ENCODE measurements at regions not wholly inside any gene's neighbourhood (a gene's known extent, or its start where the extent isn't known, plus 50 kb on each side); places are given as distances from the start of the nearest gene placed in this dataset.

GRCh38 chr4:13118633-13119032 lies 365.5 kb downstream of the RAB28 start:
- no peak for DNase-seq

GRCh38 chr4:13117185-13117584 lies 367.0 kb downstream of the RAB28 start:
- no peak for DNase-seq

- no peak for DNase-seq
Observed at GRCh38 chr4:13112030-13112429, 372.1 kb downstream of the RAB28 start.

GRCh38 chr4:13109536-13109935 lies 374.6 kb downstream of the RAB28 start:
- no peak for DNase-seq

GRCh38 chr4:13108096-13108495 lies 376.0 kb downstream of the RAB28 start:
- DNase-seq = no peak

GRCh38 chr4:13103382-13104015 lies 380.6 kb downstream of the RAB28 start:
- DNase-seq = no peak

- DNase-seq = no peak
Observed at GRCh38 chr4:13102092-13102742, 381.9 kb downstream of the RAB28 start.

GRCh38 chr4:13097971-13098370 lies 386.2 kb downstream of the RAB28 start:
- no peak for DNase-seq

- no peak for DNase-seq
Observed at GRCh38 chr4:13095722-13096121, 388.4 kb downstream of the RAB28 start.

GRCh38 chr4:13093170-13093569 lies 391.0 kb downstream of the RAB28 start:
- no peak for DNase-seq

- no peak for DNase-seq
Observed at GRCh38 chr4:13092702-13093101, 391.4 kb downstream of the RAB28 start.

- DNase-seq = no peak
Observed at GRCh38 chr4:13089659-13089998, 394.5 kb downstream of the RAB28 start.

- no peak for DNase-seq
Observed at GRCh38 chr4:13088726-13089658, 395.1 kb downstream of the RAB28 start.

- DNase-seq = no peak
Observed at GRCh38 chr4:13087041-13087440, 397.1 kb downstream of the RAB28 start.

- DNase-seq = no peak
Observed at GRCh38 chr4:13084210-13084609, 399.9 kb downstream of the RAB28 start.

GRCh38 chr4:13081830-13082229 lies 402.3 kb downstream of the RAB28 start:
- no peak for DNase-seq

GRCh38 chr4:13067077-13067476 lies 417.1 kb downstream of the RAB28 start:
- DNase-seq = no peak

- no peak for DNase-seq
Observed at GRCh38 chr4:13059019-13059418, 425.1 kb downstream of the RAB28 start.

- no peak for DNase-seq
Observed at GRCh38 chr4:13056630-13057189, 427.4 kb downstream of the RAB28 start.

GRCh38 chr4:13054420-13054970 lies 429.6 kb downstream of the RAB28 start:
- DNase-seq = no peak

- DNase-seq = no peak
Observed at GRCh38 chr4:13047591-13047990, 436.5 kb downstream of the RAB28 start.

GRCh38 chr4:13036841-13037240 lies 447.3 kb downstream of the RAB28 start:
- DNase-seq = no peak

GRCh38 chr4:13032936-13033335 lies 451.2 kb downstream of the RAB28 start:
- DNase-seq = no peak
